GM21515 (cell line): ENCODE measurements at regions not wholly inside any gene's neighbourhood (a gene's known extent, or its start where the extent isn't known, plus 50 kb on each side); places are given as distances from the start of the nearest gene placed in this dataset.

Source experiments
- ATAC-seq: cut with Tn5 transposase; IDR thresholded peaks from one replicate; pipeline ENCODE4 v1.9.1; 2021; ENCODE audit not compliant: unreplicated experiment

DNA sequence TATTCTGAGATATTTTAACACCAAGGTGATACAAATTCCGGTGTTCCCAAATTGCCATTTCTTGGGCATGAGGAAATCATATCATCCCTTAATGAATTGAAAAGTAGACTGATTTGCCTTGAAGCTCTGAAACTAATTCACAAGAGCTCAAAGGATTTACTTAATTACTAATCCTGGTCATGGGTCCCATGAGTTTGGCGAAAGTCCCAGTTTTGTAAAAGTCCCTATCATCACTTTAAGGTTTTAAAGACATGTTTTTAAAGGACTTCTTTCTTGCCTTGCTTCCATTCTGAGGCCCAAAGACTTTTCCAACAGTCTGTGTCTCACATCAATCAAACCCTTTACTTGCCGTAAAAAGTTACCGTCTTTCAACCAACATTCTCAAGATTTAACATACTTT is 377.9 kb downstream of the DNAJB9 start:
- no peak for ATAC-seq

DNA sequence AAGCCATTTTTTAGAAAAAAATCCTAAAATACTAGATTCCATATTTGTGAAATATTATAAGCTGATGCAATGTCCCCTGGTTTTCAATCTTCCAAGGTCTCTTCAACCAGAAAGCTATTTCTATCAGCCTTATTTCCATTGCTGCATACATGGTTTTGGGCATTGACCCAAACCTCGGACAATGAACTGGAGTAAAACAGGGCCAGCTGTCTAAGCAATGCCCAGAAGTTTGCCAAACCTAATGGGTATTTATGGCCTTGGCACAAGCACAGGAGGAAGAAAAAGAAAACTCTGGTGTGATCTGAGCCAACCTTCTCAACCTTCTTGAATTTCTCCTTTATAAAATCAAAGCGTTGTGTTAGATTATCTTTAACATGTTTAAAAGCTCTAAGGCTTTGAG is 402.3 kb downstream of the DNAJB9 start:
- ATAC-seq: no peak

DNA sequence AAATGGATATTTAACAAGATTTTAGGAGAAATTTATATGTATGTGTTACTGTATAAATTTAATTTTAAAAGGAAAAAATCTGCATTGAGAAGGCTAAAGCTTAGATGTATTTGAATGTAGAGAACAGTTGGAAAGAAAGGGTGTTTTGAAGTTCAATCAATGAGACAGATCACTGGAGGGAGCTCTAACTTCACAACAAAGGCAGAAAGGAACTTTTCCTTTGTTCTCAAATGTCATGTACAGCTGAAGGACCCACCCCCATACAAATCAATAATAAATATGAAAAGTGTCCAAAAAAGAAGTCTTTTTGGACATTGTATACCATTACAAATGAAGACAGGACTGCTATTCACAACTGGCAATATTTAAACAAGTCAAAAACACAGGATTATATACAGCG is 403.4 kb downstream of the DNAJB9 start:
- no peak for ATAC-seq

DNA sequence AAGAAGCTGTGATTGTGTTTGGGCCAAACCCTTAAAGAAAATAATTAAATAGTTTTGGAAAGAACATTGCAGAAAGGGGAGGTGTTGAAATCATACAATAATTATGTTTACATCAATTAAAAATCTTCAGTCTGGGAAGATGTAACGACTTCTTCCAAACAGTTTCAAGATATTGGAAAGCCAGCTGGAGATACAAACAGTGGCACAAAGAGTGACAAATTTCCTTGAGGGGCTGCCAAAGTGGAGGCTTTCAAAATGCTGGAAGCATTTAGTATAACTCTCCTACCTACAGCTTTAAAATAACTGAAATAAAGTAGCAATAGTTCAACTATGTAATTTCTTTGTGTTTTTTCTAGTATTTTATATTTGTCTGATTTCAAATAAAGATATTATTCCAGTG is 405.0 kb downstream of the DNAJB9 start:
- no peak for ATAC-seq

DNA sequence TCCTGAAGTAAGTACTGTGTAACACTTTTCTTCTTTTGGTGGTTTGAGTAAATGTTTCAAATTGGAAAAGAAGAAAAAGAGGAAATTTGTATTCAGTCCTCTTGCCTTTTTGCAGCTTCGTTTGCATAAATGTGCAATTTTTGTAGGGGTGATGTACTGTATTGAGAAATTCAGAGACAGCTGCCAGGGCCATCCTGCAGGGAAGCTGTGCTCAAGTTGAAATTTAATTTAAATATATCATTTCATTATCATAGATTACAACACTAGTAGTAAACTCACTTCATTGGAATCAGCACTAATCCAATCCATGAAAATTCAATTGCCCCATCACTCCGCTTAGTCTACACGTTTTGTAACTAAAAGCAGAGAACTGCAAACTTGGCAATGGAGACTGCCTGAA is 415.4 kb downstream of the DNAJB9 start:
- no peak for ATAC-seq

DNA sequence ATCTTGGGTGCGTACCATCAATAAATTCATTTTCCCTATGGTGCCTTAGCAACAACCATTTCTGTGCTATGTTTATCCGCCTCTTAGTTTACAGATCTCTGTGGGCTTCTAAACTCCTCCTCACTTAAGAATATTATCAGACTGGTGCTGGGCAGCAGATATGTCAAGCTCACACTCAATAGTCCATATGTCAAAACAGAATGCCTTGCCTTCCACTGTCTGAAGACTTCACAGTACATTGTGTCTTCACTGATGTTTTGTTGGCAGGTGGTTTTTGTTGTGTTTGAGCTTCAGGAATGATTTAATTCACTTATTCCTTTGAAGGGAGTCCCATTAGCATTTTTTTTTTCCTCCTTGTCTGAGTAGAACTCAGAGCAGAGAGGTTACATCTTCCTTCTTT is 419.6 kb downstream of the DNAJB9 start:
- ATAC-seq: no peak

DNA sequence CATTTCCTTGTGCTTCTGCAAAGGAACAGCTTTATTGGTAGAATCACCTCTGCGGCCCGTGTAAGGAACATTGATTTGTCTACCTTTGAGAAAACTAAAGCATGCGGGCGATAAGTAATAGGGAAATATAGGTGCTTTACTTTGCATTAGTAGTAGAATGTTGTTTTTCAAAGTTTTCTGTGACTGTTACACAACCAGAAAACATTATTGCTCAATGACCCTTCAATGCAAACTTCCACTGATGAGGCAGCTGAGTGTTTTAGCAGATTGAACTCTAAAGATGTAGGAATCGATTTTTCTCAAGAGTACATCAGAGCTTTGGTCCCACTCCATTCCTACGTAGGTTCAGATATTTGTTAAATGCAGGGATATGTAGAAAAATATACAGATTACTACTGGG is 427.8 kb downstream of the DNAJB9 start:
- no peak for ATAC-seq

DNA sequence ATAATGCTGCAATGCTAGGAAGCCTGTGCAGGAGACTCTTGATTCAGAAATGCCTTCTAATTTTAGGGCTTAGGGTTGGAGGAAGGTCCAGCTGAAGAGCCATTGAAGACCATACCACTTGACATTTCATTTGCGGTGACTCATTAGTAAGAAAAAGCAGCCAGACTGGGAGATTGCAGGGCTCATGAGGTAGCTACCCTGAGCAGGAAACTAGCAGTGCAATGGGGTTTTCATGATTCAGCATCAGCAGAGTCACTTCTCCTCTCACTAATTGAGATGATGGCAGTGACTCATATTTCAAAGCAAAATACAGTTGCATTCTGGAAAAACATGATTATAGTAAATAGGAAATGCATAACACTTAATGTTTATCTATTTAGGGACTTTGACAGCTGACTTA is 434.1 kb downstream of the DNAJB9 start:
- no peak for ATAC-seq

DNA sequence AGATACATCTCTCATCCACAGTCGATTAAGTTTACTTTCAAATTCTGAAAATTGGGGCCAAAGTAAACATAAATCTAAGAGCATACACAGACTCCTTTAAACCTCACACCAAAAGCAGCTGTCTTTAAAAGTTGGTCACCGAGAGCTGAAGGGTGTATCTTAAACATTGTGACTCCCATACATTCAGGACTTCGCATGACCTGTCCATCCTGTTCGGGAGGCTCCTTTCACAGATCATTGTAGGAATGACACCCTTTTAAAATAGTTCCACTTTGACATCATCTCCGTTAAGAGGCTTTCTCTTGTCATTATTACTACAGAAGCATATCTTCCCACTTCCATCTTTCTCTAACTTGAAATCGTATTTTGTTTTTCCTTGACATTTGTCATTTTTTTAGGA is 440.0 kb downstream of the DNAJB9 start:
- no peak for ATAC-seq

DNA sequence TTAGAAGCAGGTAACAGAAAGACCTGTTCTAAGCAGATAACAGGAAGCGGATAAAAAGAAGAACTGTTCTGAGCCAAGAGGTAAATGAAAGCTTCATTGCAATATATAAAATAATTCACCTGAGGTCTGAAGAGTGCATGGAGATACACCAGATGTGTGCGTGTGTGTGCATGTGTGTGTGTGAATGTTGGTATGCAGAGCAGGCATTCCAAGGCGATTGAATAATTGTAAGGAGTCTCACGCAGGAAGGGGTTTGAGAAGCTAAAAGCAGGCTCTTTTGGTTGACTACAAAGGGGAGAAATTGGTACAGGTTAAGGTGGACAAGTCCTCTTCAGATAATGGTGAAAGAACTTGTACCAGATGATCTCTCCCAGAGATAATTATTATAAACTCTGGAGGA is 450.6 kb downstream of the DNAJB9 start:
- no peak for ATAC-seq

DNA sequence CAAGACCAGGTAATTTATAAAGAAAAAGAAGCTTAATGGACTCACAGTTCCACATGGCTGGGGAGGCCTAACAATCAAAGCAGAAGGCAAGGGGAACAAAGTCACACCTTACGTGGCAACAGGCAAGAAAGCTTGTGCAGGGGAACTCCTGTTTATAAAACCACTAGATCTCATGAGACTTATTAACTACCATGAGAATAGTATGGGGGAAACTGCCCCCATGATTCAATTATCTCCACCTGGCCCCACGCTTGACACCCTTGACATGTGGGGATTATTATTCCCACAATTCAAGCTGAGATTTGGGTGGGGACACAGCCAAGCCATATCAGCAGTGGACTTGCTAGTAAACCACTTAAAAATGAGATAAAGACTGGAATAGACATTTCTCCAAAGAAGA is 451.7 kb downstream of the DNAJB9 start:
- no peak for ATAC-seq

DNA sequence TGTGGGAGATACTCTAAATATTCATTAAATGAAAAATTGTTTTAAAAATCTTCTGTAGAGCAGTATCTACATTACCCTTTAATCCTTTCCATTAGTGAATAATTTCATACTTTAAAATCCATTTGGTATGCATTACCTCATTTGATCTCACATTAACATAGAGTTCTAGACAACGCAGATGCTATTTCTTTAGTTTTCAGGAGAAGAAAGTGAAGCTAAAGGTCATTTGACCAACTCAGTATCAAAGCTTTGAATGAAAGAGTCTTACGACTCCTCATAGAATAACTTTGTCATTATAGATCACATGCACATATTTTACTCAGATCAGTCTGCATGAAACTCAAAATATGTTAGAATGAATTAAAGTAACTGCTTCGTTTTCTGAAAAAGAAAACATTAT is 460.2 kb downstream of the DNAJB9 start:
- ATAC-seq: no peak

DNA sequence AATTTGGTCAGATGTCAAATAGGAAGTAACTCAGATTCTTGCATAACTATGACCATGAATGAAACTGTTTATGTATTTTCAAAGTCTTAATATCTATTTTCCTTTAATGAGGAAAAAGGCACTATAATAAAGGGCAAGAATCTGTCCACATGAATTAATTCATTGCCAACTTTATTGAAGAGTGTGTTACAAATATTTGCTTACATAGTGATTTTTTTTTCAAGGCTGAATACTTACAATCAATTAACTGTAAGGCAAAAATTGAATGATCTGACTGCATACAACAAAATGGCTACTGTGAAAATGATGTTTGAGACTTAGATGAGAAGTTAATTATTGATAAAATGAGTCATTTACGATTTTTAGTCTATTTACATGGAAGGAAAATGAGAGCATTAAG is 475.0 kb downstream of the DNAJB9 start:
- ATAC-seq: no peak

DNA sequence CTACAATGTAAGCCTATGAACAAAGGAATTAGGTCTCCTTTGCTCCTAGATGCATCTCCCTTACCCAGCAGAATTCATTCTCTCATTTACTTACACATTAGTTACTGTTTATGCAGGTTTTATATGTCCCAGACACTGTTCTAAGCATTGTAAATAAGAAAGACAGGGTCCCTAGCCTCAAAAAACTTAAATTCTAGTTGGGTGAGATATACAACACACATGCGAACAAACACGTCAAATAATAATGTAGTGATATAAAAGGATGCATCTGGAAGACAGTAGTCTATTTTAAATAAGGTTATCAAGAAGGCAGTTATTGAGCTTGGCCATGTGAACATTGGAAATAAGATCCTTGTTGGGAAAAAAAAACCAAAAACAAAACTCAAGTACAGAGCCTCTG is 479.7 kb downstream of the DNAJB9 start:
- ATAC-seq: no peak

DNA sequence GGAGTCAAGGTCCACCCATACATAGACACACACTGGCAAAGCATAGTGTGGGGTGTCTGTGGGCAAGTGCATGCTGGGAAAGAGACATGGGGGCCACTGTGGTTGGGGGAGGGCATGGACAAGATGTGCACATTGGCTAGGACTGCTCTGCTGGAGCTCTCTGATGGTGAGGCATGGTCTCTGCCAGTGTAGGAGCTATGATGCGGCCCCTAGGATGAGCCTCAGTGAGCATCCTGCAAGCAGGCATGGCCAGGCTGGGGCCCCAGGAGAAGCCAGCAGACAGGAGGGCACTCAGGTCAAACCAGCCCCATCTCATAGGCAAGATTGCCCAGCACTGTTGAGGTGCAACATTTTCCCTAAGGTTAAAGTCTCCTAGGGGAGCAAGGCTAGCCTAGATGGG is 489.4 kb downstream of the DNAJB9 start:
- no peak for ATAC-seq

DNA sequence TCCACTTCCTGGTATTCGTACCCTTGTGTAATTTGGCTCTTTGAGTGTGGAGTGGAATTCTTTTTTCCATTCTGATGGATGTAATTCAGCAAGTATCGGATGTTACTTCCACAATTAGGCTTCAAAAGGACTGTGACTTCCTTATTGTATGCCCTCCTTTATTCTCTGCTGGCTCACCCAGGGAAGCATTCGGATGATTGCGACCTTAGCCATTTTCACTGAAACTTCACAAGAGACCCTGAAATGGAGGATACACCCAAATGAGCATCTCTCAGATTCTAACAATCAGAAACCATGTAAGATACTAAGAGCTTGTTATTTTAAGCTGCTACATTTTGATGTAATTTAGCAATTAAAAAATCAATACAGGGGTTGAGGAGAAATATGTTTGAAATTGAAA is 493.1 kb downstream of the DNAJB9 start:
- no peak for ATAC-seq

DNA sequence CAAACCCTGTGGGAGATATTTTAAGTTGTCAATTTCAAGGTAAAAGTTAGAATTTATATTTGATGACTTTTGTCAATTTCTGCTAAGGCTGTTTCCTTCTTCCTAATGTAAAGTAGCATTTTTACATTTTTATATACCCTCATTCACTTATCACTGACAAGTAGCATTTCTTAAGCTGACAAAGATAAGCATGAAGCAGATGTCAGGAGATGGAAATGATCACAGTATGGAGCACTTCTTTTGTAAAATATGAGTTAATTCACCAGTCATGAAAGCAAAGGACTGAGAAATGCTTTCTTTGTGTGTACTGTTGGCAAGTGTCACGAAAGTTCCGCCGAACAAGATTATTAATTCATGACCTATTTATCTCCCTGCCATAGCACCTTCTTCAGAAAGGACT is 503.9 kb downstream of the DNAJB9 start:
- ATAC-seq: no peak

DNA sequence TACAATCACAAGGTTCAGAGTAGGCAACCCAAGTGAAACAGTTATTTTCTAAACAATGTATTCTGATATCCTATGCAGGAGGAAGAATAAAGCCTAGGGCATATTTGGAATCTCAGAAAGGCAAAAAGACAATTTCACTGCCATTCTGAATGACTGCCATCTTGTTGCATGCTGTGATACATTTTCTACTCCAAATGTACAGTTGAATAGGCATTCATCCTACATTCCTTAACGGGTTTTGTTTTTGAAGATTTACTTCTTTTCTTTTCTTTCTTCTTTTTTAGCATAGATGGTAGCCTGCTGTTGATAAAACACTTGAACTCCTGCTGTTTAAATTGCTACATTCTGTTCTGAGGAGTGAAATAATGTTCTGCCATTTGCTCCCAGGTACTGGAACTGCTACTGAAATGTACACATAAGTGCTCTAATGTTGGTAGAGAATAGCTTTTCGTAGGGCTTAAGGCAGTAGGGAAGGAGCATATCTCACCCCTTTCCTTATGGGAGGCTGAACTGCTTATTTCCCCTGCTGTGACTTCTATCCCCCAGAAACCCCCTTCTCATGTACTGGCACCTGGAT is 506.8 kb downstream of the DNAJB9 start:
- ATAC-seq: no peak

DNA sequence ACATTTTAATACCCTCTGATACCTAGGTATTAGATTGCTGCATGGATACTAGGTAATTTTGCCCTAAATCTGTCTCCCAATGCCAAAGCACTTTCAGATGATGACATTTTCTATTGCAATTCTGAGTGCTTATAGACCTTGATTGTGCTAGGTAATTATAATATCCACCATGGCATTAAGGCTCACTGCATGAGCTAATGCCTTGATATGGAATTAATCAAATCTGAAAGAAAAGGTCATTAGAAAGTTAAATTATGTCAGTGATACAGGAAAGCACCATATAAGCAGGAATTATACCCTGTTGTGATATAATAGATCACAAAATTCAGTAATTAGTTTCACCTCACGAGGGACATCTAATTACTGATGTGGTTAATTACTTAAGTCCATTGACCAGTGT is 521.4 kb downstream of the DNAJB9 start:
- ATAC-seq: no peak

DNA sequence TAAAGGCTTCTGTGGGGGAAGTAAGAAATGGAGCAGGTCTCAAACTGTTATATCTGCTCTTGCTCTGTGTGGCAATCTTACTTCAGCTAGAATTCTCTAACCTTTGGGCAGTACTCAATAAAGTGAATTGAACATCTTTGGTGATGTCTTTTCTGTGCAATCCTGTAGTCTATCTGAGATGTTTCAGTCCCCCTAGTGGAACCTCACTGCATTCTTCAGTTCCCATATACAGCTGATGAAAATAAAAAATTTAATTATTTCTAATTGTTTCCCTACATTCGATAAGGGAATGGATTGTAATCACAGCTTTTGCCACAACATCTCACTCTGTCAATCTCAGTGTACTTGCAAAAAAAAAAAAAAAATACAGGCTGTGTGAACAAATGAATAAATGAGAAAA is 522.6 kb downstream of the DNAJB9 start:
- ATAC-seq: no peak

DNA sequence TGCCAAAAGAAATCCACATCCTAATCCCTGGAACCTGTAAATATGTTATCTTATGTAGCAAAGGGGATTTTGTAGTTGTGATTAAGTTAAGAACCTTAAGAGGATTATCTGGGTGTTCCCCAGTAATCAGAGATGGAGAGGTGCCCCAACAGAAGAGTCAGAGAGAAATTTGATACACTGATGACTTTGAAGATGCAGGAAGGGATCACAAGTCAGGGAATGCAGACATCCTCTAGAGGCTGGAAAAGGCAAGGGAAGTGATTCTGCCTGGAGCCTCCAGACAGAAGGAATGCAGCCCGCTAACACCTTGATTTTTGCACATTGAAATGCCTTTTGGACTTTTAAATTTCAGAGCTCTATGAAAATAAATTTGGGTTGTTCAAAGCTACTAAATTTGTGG is 531.7 kb downstream of the DNAJB9 start:
- no peak for ATAC-seq

DNA sequence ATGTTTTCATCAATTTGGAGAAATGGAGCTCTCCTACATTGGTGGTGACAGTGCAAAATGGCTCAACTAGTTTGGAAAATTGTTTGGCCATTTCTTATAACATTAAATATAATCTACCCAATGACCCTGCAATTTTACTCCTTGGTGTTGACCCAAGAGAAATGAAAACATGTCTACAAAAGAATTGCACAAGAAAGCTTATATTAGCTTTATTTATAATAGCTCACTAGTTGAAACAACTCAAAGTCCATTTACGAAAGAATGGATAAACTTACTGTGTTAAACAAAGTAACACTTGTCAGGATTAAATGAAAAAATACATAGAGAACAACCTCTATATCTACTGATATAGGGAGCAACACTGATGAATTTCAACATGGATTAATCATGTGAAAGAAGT is 539.9 kb downstream of the DNAJB9 start:
- ATAC-seq: no peak

DNA sequence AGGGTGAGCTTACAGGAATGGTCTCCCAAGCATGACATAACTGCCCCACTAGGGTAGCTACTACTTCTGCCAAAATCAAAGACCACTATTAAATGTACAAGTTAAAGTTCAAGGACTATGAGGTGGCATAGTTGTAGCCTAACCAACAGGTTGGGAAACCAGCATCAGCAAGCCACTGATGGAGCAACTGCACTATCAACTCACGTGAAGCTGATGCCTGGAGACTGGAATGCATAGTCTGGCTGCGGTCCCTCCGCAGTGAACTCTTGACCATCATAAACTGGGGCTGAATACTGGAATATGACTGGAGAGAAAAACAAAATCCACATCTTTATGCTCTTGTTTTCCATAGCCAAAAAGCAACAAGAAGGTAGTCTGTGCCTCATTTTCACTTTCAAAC is 541.4 kb downstream of the DNAJB9 start:
- no peak for ATAC-seq
